ENCODE measurements at regions not wholly inside any gene's neighbourhood (a gene's known extent, or its start where the extent isn't known, plus 50 kb on each side); places are given as distances from the start of the nearest gene placed in this dataset.

DNA sequence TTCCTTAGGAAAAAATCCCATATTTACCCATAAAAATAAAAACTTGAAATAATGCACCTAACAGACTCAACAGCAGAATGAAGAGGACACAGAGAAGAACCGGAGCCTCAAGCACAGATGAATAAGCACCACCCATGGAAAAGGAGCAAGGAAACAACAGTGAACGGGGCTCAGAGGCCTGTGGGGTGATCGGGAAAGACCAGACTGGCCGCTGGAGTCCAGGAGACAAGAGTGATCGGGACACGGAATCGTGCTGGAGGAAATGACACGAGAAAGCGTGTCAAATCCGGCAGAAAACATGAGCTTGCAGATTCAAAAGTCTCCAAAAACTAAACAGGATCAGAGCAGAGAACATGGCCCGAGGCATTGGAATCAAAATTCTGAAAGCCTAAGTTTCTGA is 448.0 kb upstream of the SALL3 start:
- TF ChIP-seq, protein P1, sequence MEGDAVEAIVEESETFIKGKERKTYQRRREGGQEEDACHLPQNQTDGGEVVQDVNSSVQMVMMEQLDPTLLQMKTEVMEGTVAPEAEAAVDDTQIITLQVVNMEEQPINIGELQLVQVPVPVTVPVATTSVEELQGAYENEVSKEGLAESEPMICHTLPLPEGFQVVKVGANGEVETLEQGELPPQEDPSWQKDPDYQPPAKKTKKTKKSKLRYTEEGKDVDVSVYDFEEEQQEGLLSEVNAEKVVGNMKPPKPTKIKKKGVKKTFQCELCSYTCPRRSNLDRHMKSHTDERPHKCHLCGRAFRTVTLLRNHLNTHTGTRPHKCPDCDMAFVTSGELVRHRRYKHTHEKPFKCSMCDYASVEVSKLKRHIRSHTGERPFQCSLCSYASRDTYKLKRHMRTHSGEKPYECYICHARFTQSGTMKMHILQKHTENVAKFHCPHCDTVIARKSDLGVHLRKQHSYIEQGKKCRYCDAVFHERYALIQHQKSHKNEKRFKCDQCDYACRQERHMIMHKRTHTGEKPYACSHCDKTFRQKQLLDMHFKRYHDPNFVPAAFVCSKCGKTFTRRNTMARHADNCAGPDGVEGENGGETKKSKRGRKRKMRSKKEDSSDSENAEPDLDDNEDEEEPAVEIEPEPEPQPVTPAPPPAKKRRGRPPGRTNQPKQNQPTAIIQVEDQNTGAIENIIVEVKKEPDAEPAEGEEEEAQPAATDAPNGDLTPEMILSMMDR (IDR thresholded peaks at IDR 0.05) = no peak
- TF ChIP-seq POLR2AphosphoS5 (IDR thresholded peaks at IDR 0.05; ENCODE audit: insufficient read depth in 1 of 2, low read depth in 1 of 2) (no peak), POLR2A (IDR thresholded peaks at IDR 0.05) (no peak)

Data from vagina (tissue), 2 donors.